Thymus (tissue), 11 donors: ENCODE measurements at regions not wholly inside any gene's neighbourhood (a gene's known extent, or its start where the extent isn't known, plus 50 kb on each side); places are given as distances from the start of the nearest gene placed in this dataset.

ENCODE experiments used
- DNase-seq, 9 donors: peaks; one replicate each; pipeline ENCODE4 v3.0.0-alpha.2; 2013; ENCODE audit warnings: low spot score in 9 of 9, low read depth in 6 of 9, missing footprints in 1 of 9
- H3K27ac ChIP-seq, 2 donors: one replicate each; pipeline ENCODE4 v1.5.1; 2013; ENCODE audit warnings: control low read depth in 1 of 2, low read depth in 1 of 2, low read length in 1 of 2, mild to moderate bottlenecking in 1 of 2, moderate library complexity in 1 of 2
- H3K27me3 ChIP-seq, 2 donors: one replicate each; pipeline ENCODE4 v1.5.1; 2013; ENCODE audit warnings: low read length in 1 of 2; ENCODE audit not compliant: control insufficient read depth in 2 of 2, insufficient read depth in 1 of 2
- H3K36me3 ChIP-seq, 2 donors: one replicate each; pipeline ENCODE4 v1.5.1; 2013; ENCODE audit warnings: low read length in 1 of 2, mild to moderate bottlenecking in 1 of 2, moderate library complexity in 1 of 2; ENCODE audit not compliant: control insufficient read depth in 2 of 2, insufficient read depth in 2 of 2
- H3K4me1 ChIP-seq, 2 donors: one replicate each; pipeline ENCODE4 v1.5.1; 2013; ENCODE audit warnings: low read length in 2 of 2; ENCODE audit not compliant: control insufficient read depth in 2 of 2, insufficient read depth in 2 of 2
- H3K4me3 ChIP-seq, 2 donors: one replicate each; pipeline ENCODE4 v1.5.1; 2013; ENCODE audit warnings: low read length in 2 of 2, control low read depth in 1 of 2, mild to moderate bottlenecking in 1 of 2
- H3K9me3 ChIP-seq, 2 donors: one replicate each; pipeline ENCODE4 v1.5.1; 2013; ENCODE audit warnings: low read length in 1 of 2, mild to moderate bottlenecking in 1 of 2; ENCODE audit not compliant: control insufficient read depth in 2 of 2, insufficient read depth in 1 of 2
- WGBS: extraction: QIAGEN DNeasy Blood & Tissue Kit; methylation state at CpG from one replicate; pipeline ENCODE4 v1.1.7; 2013; 5-methylcytosine and 5-hydroxymethylcytosine counted together
- donor health status: healthy.

DNA sequence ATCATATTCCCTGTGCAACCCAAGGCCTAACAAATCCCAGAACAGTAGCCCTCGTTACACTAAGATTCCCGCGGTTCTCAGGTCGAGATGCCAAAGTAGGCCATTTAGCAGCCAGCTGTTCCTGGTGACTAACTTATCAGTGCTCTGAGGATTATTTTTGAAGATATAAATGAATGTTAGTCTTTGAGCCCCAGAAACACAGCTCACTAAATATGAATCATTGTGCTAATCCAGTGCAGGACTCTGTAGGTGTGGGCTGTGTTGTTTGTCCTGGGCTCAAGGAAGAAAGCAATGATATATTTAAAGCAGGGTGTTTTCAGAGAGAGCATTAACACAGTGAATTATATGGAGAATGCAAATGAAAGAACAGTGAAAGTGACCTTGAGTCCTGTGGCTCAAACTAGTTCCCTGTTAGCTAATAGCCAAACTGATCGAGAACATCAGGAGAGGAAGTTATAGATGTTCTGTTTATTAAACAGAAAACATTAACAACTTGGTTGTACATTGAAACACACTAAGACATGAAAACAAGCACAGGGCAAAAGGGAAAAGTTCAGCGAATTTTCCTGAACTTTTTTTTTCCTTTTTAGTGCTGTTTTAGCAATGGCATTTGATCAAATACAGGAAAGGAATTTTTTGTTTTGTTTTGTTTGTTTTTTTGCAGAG lies 228.3 kb downstream of the RNF152 start:
- no peaks in the 10 kb centered on the region for H3K27me3 ChIP-seq
- WGBS: 97% methylated on average over 6 of the region's 6 CpGs
- H3K9me3 ChIP-seq: no peaks in the 10 kb centered on the region
- no peak overlapping the region for H3K4me3 ChIP-seq
- no peaks in the 10 kb centered on the region for H3K36me3 ChIP-seq
- DNase-seq: no peak
- H3K4me1 ChIP-seq: no peaks in the 10 kb centered on the region
- no peak overlapping the region for H3K27ac ChIP-seq

DNA sequence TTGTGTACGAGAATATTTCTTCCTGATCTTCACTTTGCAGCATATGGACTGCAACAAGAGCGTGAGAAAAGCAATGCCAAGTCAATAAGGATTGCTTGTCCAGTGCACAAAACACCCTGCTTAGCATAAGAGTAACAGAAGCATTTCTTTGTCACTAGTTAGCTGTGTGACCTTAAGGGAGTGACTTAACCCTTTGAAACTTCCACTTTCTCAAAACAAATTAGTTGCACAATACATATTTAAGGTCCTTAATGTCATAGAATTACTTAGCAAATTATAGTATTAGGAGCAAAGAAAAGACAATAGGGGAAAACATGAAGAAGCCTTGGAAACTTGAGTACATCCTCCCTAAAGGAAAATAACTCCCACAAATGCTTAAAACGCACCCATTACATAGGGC lies 230.1 kb downstream of the RNF152 start:
- 97% methylated on average over 3 of the region's 3 CpGs for WGBS
- no peak overlapping the region for H3K27ac ChIP-seq
- H3K27me3 ChIP-seq: no peaks in the 10 kb centered on the region
- no peaks in the 10 kb centered on the region for H3K4me1 ChIP-seq
- H3K4me3 ChIP-seq: no peak overlapping the region
- H3K9me3 ChIP-seq: no peaks in the 10 kb centered on the region
- no peaks in the 10 kb centered on the region for H3K36me3 ChIP-seq
- DNase-seq: no peak

DNA sequence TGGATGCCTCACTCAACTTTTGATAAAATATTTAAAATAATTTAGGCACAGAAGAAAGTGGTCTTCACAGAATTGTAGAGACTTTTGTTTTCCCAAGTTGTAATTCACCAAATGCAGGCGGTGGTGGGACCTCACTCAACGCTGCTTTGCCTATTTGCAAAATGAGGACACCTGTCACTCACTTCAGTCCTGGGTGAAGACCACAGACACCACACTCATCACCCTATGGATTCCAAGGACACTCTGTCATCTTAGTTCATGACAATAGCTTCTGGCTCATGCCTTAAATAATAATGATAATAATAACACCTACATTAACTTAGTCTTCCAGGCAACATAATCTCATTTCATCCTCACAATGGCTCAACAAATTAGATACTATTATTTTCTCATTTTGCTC lies 234.4 kb downstream of the RNF152 start:
- Histone ChIP-seq H3K4me1 (no peaks in the 10 kb centered on the region), H3K27me3 (no peaks in the 10 kb centered on the region), H3K9me3 (no peaks in the 10 kb centered on the region), H3K4me3 (no peak overlapping the region), H3K27ac (no peak overlapping the region), H3K36me3 (no peaks in the 10 kb centered on the region)
- DNase-seq: no peak
- 70% methylated on average over 2 of the region's 2 CpGs for WGBS

DNA sequence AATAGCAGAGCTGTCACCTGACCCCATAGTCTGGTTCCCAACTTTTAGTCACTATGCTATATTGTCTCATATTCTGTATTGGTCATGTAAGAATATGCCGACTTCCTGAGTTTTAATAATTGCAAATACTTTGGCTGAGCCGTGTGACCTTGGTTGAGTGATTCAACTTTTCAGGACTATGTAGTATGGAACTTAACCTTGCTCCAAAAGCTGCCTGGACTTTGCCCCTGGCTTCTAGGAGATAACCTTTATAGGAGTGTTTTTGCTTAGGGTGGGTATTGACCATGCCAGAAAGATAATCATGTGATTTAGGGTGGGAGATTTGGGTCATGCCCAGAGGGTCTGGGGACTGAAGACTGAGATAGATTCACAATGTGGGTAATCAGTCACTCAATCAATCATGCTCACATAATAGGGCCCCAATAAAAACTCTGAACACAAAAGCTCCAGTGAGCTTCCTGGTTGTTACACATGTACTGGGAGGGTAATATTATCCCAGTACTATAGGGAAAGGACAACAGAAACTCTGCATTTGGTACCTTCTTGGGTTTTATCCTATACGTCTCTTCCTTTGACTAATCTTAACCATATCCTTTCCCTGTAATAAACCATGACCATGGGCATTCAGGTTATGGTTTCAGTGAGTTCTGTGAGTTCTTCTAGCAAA lies 235.6 kb downstream of the RNF152 start:
- Histone ChIP-seq H3K27ac (no peak overlapping the region), H3K36me3 (no peaks in the 10 kb centered on the region)
- WGBS: 98% methylated on average over 3 of the region's 3 CpGs

DNA sequence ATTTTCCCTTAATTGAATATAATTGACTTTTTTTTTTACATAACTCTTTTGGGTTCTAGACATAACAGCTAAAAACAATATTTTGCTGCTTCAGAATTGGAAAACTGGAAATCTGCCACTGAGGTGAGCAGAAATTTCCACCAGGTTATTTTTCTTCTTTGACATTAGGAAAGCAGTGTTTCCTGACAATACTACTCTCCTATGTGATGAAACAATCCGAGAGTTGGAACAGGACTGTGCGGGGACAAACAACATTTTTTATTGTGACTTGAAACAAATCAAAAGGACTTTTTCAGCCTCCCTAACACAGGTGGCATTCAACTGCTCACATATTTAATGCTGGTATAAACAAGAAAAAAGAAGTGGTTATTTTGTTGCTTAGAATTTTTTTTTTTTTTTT lies 237.2 kb downstream of the RNF152 start:
- Histone ChIP-seq H3K4me1 (no peaks in the 10 kb centered on the region), H3K36me3 (no peaks in the 10 kb centered on the region), H3K27ac (no peak overlapping the region), H3K27me3 (no peaks in the 10 kb centered on the region), H3K4me3 (no peak overlapping the region), H3K9me3 (no peaks in the 10 kb centered on the region)
- DNase-seq: no peak
- 91% methylated on average over 2 of the region's 2 CpGs for WGBS

More for the DNA sequence above, 235.6 kb downstream of the RNF152 start:
- no peaks in the 10 kb centered on the region for H3K9me3 ChIP-seq
- H3K27me3 ChIP-seq: no peaks in the 10 kb centered on the region
- H3K4me1 ChIP-seq: no peaks in the 10 kb centered on the region
- H3K4me3 ChIP-seq: no peak overlapping the region
- no peak for DNase-seq

DNA sequence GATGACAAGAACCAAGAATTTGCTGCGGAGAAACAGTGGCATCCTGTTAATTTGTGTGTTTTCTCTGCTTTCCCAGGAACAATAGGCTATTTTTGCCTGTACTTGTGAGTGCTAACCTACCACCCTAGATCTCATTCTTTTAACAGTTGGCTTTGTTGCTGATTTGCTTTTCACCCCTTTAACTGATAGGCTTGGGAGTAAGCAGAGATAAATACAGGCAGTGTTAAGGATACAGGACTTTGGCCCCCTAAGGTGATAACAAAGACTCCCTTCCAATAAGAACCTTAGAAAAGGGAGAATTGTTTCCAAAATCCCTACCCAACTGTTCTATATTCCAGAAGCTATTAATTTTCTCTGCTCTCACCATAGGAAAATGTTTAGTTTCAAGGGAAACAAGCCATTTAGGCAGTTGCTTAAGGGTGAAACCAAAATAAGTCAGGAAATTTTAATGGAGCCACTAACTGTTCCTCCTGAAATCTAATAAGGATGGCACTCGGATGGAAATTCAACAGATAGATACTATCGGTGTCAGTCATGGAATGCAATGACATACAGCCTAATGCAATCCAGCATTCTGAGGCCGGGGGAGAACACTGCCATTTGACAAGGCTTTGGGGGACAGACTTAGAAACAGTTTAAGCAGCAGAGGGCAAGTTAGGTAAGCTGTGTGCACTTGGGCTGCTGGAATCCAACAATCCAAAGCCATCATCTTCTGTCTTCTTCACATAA lies 238.8 kb downstream of the RNF152 start:
- H3K36me3 ChIP-seq: no peaks in the 10 kb centered on the region
- no peaks in the 10 kb centered on the region for H3K9me3 ChIP-seq
- H3K27ac ChIP-seq: no peak overlapping the region
- H3K4me1 ChIP-seq: no peaks in the 10 kb centered on the region
- DNase-seq: no peak
- no peak overlapping the region for H3K4me3 ChIP-seq
- H3K27me3 ChIP-seq: no peaks in the 10 kb centered on the region
- 86% methylated on average over 4 of the region's 4 CpGs for WGBS

DNA sequence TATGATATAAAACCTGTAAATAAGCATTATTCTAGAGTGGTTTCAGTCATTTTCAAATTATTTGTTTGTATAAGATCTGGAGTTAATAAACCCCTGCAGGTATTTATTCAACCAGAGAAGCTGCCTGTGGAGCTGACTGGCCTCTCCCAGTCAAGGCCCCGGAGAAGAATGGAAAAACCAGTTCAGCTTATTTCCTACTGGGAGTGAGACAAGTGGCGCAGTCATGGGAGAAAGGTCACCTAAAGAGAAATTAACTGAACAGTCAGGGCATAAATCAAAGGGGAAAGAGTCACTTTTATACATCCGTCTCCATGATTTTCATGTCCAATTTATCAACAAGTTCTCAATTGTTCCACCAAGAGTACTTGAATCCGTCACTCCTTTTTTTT lies 240.9 kb downstream of the RNF152 start:
- Histone ChIP-seq H3K9me3 (no peaks in the 10 kb centered on the region), H3K36me3 (no peaks in the 10 kb centered on the region), H3K27ac (no peak overlapping the region), H3K4me1 (no peaks in the 10 kb centered on the region), H3K27me3 (no peaks in the 10 kb centered on the region), H3K4me3 (no peak overlapping the region)
- DNase-seq: no peak
- 98% methylated on average over 4 of the region's 4 CpGs for WGBS

DNA sequence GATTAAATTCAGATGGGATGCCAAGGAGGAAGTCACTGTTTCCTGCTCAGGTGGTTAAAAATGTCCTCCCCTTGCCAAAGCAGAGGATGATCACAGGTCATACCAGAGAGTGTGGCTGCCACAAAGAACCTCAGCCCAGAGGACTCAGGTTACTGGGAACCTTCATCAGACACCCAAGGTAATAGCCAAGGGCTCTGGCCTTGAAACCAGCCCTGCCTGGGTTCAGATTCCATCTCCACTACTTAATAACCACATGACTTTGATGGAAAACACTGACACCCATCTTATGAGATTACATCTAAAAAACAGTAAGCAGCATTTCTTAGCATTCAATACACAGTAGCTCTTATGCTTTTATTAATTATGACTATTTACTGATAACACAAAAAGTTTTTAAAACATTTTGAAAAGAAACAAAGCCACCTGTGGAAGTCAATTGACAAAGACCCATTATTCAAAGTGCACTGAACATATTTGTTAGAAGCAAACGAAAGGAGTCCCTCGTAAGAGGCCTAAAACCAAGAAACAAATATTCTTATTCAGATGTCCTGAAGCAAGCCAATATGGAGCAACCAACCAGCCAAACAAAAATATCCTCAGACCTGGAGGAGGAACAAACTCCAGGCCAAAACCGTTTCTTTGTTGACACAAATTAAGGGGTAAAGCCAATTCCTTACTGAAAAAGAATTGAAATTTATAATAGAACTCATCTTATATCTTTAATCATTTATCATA lies 241.5 kb downstream of the RNF152 start:
- Histone ChIP-seq H3K27me3 (no peaks in the 10 kb centered on the region), H3K4me1 (no peaks in the 10 kb centered on the region), H3K4me3 (no peak overlapping the region), H3K9me3 (no peaks in the 10 kb centered on the region), H3K27ac (no peak overlapping the region), H3K36me3 (no peaks in the 10 kb centered on the region)
- WGBS: 96% methylated on average over 3 of the region's 3 CpGs
- no peak for DNase-seq
